ENCODE measurements at regions not wholly inside any gene's neighbourhood (a gene's known extent, or its start where the extent isn't known, plus 50 kb on each side); places are given as distances from the start of the nearest gene placed in this dataset.

DNA sequence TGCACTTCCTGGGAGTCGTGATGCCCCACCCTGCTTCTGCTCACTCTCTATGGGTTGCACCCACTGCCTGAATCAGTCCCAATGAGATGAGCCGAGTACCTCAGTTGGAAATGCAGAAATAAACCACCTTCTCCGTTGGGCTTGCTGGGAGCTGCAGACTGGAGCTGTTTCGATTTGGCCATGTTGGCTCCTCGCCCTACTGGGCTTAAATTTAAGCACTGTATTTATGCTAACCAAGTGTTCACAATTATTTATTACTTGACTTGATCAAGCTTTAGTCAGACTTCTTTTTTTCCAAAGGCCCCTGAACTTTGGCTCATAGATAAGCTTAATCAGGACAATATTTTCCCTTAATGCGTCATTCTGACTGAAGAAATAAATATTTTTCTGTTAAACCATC lies 1072.4 kb upstream of the CDH9 start:
- H3K27ac ChIP-seq (ENCODE audit: low read depth in 1 of 3, low read length in 2 of 3) = no peak overlapping the region
- H3K4me3 ChIP-seq (ENCODE audit: low read depth in 1 of 3, low read length in 3 of 3) = no peak overlapping the region
- H3K27me3 ChIP-seq (ENCODE audit: control insufficient read depth in 3 of 3, insufficient read depth in 3 of 3, low read length in 3 of 3) = no peaks in the 10 kb centered on the region
- FAIRE-seq = no peak
- no peaks in the 10 kb centered on the region for H3K4me1 ChIP-seq (ENCODE audit: control insufficient read depth in 3 of 3, insufficient read depth in 2 of 3, low read depth in 1 of 3, low read length in 2 of 3)
- DNase-seq = no peak
- peaks cover 1 to 8% of the 10 kb centered on the region in 2 donors for H3K9me3 ChIP-seq (ENCODE audit: control insufficient read depth in 2 of 2, insufficient read depth in 1 of 2, low read depth in 1 of 2, low read length in 1 of 2)
- H3K36me3 ChIP-seq (ENCODE audit: control insufficient read depth in 3 of 3, insufficient read depth in 2 of 3, low read depth in 1 of 3, low read length in 3 of 3) = no peaks in the 10 kb centered on the region
- WGBS, 3 donors = 51 to 58% (median 56%) methylated on average over 6 of the region's 6 CpGs

DNA sequence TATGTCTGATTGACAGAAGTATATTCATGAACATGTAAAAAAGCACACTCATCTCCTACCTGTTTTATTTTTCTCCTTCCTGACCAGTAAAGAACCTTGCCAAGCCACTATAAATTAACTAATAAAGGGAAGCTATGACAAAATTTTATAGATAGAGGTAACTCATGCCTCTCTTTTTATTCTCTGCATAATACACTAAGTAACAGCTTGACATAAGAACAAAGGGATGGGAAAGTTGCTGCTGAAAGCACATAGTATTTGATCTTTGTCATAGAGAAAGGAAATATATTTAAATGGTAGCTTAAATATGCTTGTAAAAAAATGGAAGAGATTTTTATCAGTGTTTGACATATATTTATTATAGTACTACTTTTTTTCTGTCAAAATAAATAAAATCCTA lies 1065.7 kb upstream of the CDH9 start:
- Histone ChIP-seq H3K27me3 (ENCODE audit: control insufficient read depth in 3 of 3, insufficient read depth in 3 of 3, low read length in 3 of 3) (no peaks in the 10 kb centered on the region), H3K9me3 (ENCODE audit: control insufficient read depth in 2 of 2, insufficient read depth in 1 of 2, low read depth in 1 of 2, low read length in 1 of 2) (no peaks in the 10 kb centered on the region), H3K4me1 (ENCODE audit: control insufficient read depth in 3 of 3, insufficient read depth in 2 of 3, low read depth in 1 of 3, low read length in 2 of 3) (no peaks in the 10 kb centered on the region), H3K36me3 (ENCODE audit: control insufficient read depth in 3 of 3, insufficient read depth in 2 of 3, low read depth in 1 of 3, low read length in 3 of 3) (no peaks in the 10 kb centered on the region), H3K4me3 (ENCODE audit: low read depth in 1 of 3, low read length in 3 of 3) (no peak overlapping the region), H3K27ac (ENCODE audit: low read depth in 1 of 3, low read length in 2 of 3) (no peak overlapping the region)
- no peak for DNase-seq
- no peak for FAIRE-seq

DNA sequence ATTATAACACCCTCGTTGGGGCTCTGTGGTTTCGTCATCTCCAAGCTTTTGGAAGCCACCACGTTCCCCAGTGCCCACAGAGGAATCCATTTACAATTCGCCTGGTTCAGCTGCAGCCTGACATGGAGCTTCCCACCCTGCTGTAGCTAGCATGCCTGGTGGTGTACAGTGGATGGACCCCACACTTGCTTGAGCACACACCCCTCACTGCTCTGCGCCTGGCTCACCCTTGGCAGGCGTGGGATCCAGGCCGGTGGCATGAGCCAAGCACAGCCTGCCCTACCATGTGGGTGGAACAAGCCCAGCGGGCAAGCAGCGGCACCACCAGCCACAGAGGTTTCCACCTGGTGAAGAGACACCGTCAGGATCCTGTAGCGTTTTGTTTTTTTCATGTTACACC lies 1045.7 kb upstream of the CDH9 start:
- no peaks in the 10 kb centered on the region for H3K4me1 ChIP-seq (ENCODE audit: control insufficient read depth in 3 of 3, insufficient read depth in 2 of 3, low read depth in 1 of 3, low read length in 2 of 3)
- H3K36me3 ChIP-seq (ENCODE audit: control insufficient read depth in 3 of 3, insufficient read depth in 2 of 3, low read depth in 1 of 3, low read length in 3 of 3) = no peaks in the 10 kb centered on the region
- H3K4me3 ChIP-seq (ENCODE audit: low read depth in 1 of 3, low read length in 3 of 3) = no peak overlapping the region
- no peaks in the 10 kb centered on the region for H3K27me3 ChIP-seq (ENCODE audit: control insufficient read depth in 3 of 3, insufficient read depth in 3 of 3, low read length in 3 of 3)
- peaks cover 2 to 9% of the 10 kb centered on the region in 2 donors for H3K9me3 ChIP-seq (ENCODE audit: control insufficient read depth in 2 of 2, insufficient read depth in 1 of 2, low read depth in 1 of 2, low read length in 1 of 2)
- FAIRE-seq (no peak), DNase-seq (no peak)
- WGBS, 3 donors = 80 to 91% (median 84%) methylated on average over 11 of the region's 11 CpGs
- no peak overlapping the region for H3K27ac ChIP-seq (ENCODE audit: low read depth in 1 of 3, low read length in 2 of 3)

DNA sequence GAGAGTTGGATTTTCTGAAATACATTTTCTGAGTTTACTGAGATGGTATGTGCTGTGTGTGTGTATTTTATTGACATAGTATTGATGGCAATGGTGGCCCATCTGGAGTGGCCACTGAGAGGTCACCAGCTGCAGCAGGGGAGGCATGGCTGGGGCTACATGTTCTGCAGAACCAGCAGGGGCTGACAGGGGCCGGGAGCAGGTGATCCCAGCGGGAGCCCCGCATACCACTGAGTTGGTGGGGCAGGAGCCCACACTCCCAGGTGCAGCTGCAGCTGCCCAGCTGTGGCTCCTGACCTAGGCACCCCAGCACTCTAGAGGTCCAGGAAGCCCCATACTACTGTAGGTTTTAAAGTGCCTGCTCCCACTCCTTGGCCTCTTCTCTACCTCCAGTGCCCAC lies 1044.2 kb upstream of the CDH9 start:
- FAIRE-seq (no peak), DNase-seq (no peak)
- WGBS, 3 donors = 79 to 90% (median 82%) methylated on average over 3 of the region's 3 CpGs
- Histone ChIP-seq H3K9me3 (ENCODE audit: control insufficient read depth in 2 of 2, insufficient read depth in 1 of 2, low read depth in 1 of 2, low read length in 1 of 2) (peaks cover 4 to 11% of the 10 kb centered on the region in 2 donors), H3K4me3 (ENCODE audit: low read depth in 1 of 3, low read length in 3 of 3) (no peak overlapping the region), H3K4me1 (ENCODE audit: control insufficient read depth in 3 of 3, insufficient read depth in 2 of 3, low read depth in 1 of 3, low read length in 2 of 3) (no peaks in the 10 kb centered on the region), H3K27me3 (ENCODE audit: control insufficient read depth in 3 of 3, insufficient read depth in 3 of 3, low read length in 3 of 3) (no peaks in the 10 kb centered on the region), H3K36me3 (ENCODE audit: control insufficient read depth in 3 of 3, insufficient read depth in 2 of 3, low read depth in 1 of 3, low read length in 3 of 3) (no peaks in the 10 kb centered on the region), H3K27ac (ENCODE audit: low read depth in 1 of 3, low read length in 2 of 3) (no peak overlapping the region)

DNA sequence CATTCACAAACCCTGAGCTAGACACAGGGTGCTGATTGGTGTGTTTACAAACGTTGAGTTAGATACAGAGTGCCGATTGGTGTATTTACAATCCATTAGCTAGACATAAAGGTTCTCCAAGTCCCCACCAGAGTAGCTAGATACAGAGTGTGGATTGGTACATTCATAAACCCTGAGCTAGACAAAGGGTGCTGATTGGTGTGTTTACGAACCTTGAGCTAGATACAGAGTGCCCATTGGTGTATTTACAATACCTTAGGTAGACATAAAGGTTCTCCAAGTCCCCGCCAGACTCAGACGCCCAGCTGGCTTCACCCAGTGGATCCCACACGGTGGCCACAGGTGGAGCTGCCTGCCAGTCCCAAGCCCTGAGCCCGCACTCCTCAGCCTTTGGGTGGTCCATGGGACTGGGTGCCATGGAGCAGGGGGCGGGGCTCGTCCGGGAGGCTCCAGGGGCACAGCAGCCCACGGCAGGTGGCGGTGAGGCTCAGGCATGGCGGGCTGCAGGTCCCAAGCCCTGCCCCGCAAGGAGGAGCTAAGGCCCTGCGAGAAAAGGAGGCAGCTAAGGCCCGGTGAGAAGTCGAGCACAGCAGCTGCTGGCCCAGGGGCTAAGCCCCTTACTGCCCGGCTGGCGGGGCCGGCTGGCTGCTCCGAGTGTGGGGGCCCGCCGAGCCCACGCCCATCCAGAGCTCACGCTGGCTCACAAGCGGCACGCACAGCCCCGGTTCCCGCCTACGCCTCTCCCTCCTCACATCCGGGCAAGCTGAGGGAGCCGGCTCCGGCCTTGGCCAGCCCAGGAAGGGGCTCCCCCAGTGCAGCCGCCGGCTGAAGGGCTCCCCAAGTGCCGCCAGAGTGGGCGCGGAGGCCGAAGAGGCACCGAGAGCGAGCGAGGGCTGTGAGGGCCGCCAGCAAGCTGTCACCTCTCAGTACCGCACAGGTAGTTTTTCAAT lies 1039.2 kb upstream of the CDH9 start:
- no peak overlapping the region for H3K27ac ChIP-seq (ENCODE audit: low read depth in 1 of 3, low read length in 2 of 3)
- WGBS, 3 donors = 91 to 94% (median 93%) methylated on average over 37 to 44 of the region's 44 CpGs
- no peaks in the 10 kb centered on the region for H3K36me3 ChIP-seq (ENCODE audit: control insufficient read depth in 3 of 3, insufficient read depth in 2 of 3, low read depth in 1 of 3, low read length in 3 of 3)
- peaks cover 2 to 10% of the 10 kb centered on the region in 2 donors for H3K9me3 ChIP-seq (ENCODE audit: control insufficient read depth in 2 of 2, insufficient read depth in 1 of 2, low read depth in 1 of 2, low read length in 1 of 2)
- no peak for FAIRE-seq
- H3K27me3 ChIP-seq (ENCODE audit: control insufficient read depth in 3 of 3, insufficient read depth in 3 of 3, low read length in 3 of 3) = no peaks in the 10 kb centered on the region
- no peak overlapping the region for H3K4me3 ChIP-seq (ENCODE audit: low read depth in 1 of 3, low read length in 3 of 3)
- no peaks in the 10 kb centered on the region for H3K4me1 ChIP-seq (ENCODE audit: control insufficient read depth in 3 of 3, insufficient read depth in 2 of 3, low read depth in 1 of 3, low read length in 2 of 3)
- no peak for DNase-seq

DNA sequence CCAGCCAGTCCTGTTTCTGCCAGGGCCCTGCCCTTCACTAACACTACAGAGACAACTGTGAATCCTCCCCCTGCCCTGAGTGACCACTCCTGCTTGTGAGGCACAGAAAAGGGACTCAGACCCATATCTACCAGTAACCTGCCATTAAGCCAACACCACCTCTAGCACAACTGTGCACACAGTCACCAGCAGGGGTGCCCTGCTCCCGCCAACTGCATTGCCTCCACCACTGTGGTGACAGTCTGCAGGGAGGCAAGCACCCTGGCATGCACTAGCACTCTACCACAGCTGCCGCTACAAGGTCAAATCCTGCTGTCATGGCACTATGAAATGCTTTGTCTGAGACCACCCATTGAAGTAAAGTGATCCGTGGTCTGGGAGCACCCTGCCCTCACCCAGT lies 1028.5 kb upstream of the CDH9 start:
- WGBS, 3 donors = 72 to 84% (median 80%) methylated on average over 3 of the region's 3 CpGs
- FAIRE-seq = no peak

DNA sequence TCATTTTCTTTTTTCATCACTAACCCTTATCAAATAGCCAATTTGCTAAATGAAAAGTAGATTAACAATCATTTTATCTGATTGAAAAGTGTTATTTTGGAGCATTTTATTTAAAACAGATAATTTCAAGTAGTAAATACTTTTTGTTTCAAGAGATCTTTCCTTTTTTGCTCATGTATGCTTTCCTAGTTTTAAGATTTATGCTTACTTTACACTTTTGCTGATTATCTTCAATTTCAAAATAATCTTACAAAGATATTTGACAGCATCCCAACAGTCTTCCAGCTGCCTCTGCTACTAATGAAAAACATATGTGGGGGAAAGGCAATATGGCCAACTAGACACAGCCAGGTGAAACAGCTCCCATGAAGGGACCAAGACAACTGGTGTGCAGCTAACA lies 1027.3 kb upstream of the CDH9 start:
- DNase-seq = no peak

More for the DNA sequence above, 1028.5 kb upstream of the CDH9 start:
- Histone ChIP-seq H3K9me3 (ENCODE audit: control insufficient read depth in 2 of 2, insufficient read depth in 1 of 2, low read depth in 1 of 2, low read length in 1 of 2) (peaks cover 2 to 12% of the 10 kb centered on the region in 2 donors), H3K4me3 (ENCODE audit: low read depth in 1 of 3, low read length in 3 of 3) (no peak overlapping the region), H3K27me3 (ENCODE audit: control insufficient read depth in 3 of 3, insufficient read depth in 3 of 3, low read length in 3 of 3) (no peaks in the 10 kb centered on the region), H3K36me3 (ENCODE audit: control insufficient read depth in 3 of 3, insufficient read depth in 2 of 3, low read depth in 1 of 3, low read length in 3 of 3) (no peaks in the 10 kb centered on the region), H3K4me1 (ENCODE audit: control insufficient read depth in 3 of 3, insufficient read depth in 2 of 3, low read depth in 1 of 3, low read length in 2 of 3) (no peaks in the 10 kb centered on the region), H3K27ac (ENCODE audit: low read depth in 1 of 3, low read length in 2 of 3) (no peak overlapping the region)
- DNase-seq = no peak

DNA sequence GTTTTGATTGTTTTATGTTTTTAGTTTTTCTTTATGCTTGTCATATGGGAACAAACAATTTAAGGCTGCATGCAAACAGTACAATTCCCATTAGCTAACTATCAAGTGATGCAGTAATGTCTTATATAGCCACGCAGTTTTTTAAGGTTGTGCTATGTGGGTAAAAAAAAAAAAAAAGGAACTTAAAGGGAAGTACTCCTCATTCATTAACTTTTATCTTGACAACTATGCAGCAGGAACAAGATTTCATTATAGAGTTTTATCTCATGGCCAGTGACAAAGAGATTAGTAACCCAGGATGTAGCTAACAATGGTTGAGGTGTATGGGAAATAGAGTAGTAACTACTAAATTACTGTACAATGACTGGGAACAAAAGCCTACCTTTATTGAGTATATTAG lies 1008.2 kb upstream of the CDH9 start:
- Histone ChIP-seq H3K4me3 (ENCODE audit: low read depth in 1 of 3, low read length in 3 of 3) (no peak overlapping the region), H3K36me3 (ENCODE audit: control insufficient read depth in 3 of 3, insufficient read depth in 2 of 3, low read depth in 1 of 3, low read length in 3 of 3) (no peaks in the 10 kb centered on the region), H3K27ac (ENCODE audit: low read depth in 1 of 3, low read length in 2 of 3) (no peak overlapping the region), H3K4me1 (ENCODE audit: control insufficient read depth in 3 of 3, insufficient read depth in 2 of 3, low read depth in 1 of 3, low read length in 2 of 3) (no peaks in the 10 kb centered on the region), H3K9me3 (ENCODE audit: control insufficient read depth in 2 of 2, insufficient read depth in 1 of 2, low read depth in 1 of 2, low read length in 1 of 2) (peaks cover 0 to 2% of the 10 kb centered on the region in 2 donors), H3K27me3 (ENCODE audit: control insufficient read depth in 3 of 3, insufficient read depth in 3 of 3, low read length in 3 of 3) (no peaks in the 10 kb centered on the region)
- no peak for DNase-seq
- 43 to 50% (median 46%) methylated on average over 1 of the region's 1 CpG for whole genome bisulfite sequencing, 3 donors
- FAIRE-seq = no peak

More for the DNA sequence above, 1027.3 kb upstream of the CDH9 start:
- no peak for FAIRE-seq
- Histone ChIP-seq H3K4me1 (ENCODE audit: control insufficient read depth in 3 of 3, insufficient read depth in 2 of 3, low read depth in 1 of 3, low read length in 2 of 3) (no peaks in the 10 kb centered on the region), H3K36me3 (ENCODE audit: control insufficient read depth in 3 of 3, insufficient read depth in 2 of 3, low read depth in 1 of 3, low read length in 3 of 3) (no peaks in the 10 kb centered on the region), H3K4me3 (ENCODE audit: low read depth in 1 of 3, low read length in 3 of 3) (no peak overlapping the region), H3K27me3 (ENCODE audit: control insufficient read depth in 3 of 3, insufficient read depth in 3 of 3, low read length in 3 of 3) (no peaks in the 10 kb centered on the region), H3K27ac (ENCODE audit: low read depth in 1 of 3, low read length in 2 of 3) (no peak overlapping the region), H3K9me3 (ENCODE audit: control insufficient read depth in 2 of 2, insufficient read depth in 1 of 2, low read depth in 1 of 2, low read length in 1 of 2) (peaks cover 2 to 12% of the 10 kb centered on the region in 2 donors)

DNA sequence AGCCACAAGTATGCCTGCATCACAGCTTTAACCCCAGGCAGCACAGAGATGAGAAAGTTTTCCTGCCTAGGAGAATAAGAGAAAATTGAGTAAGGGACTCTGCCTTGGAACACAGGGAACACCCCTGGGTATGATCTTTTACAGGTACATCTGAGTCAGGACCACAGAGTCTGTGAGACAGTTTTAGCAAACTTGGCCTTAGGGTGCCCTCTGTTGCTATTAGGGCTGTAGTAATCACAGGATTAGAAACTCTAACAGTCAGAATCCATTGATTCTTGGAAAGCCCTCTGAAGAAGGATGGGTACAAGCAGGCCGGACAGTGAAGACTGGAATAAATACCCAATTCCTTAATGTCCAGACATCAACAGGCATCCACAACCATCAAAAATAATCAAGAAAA lies 989.5 kb upstream of the CDH9 start:
- DNase-seq = no peak
- 90 to 91% (median 91%) methylated on average over 1 of the region's 1 CpG for WGBS, 3 donors
- Histone ChIP-seq H3K4me3 (ENCODE audit: low read depth in 1 of 3, low read length in 3 of 3) (no peak overlapping the region), H3K27ac (ENCODE audit: low read depth in 1 of 3, low read length in 2 of 3) (no peak overlapping the region), H3K4me1 (ENCODE audit: control insufficient read depth in 3 of 3, insufficient read depth in 2 of 3, low read depth in 1 of 3, low read length in 2 of 3) (no peaks in the 10 kb centered on the region), H3K36me3 (ENCODE audit: control insufficient read depth in 3 of 3, insufficient read depth in 2 of 3, low read depth in 1 of 3, low read length in 3 of 3) (no peaks in the 10 kb centered on the region), H3K27me3 (ENCODE audit: control insufficient read depth in 3 of 3, insufficient read depth in 3 of 3, low read length in 3 of 3) (no peaks in the 10 kb centered on the region), H3K9me3 (ENCODE audit: control insufficient read depth in 2 of 2, insufficient read depth in 1 of 2, low read depth in 1 of 2, low read length in 1 of 2) (peaks cover 1 to 14% of the 10 kb centered on the region in 2 donors)
- no peak for FAIRE-seq

Data from small intestine (tissue), 7 donors.